ENCODE measurements at regions not wholly inside any gene's neighbourhood (a gene's known extent, or its start where the extent isn't known, plus 50 kb on each side); places are given as distances from the start of the nearest gene placed in this dataset.

GRCh38 chr11:109733245-109733644 is 311.3 kb downstream of the C11orf87 start:
- TF ChIP-seq CTCF (conservative IDR thresholded peaks at IDR 0.05) (no peak), ZFX (IDR thresholded peaks at IDR 0.05) (no peak)

All from C4-2B (cell line).